SU-DHL-6 (cell line): ENCODE measurements at regions not wholly inside any gene's neighbourhood (a gene's known extent, or its start where the extent isn't known, plus 50 kb on each side); places are given as distances from the start of the nearest gene placed in this dataset.
"Not testable (repeated sequence)": the region's sequence is repeated elsewhere in the genome, so short reads cannot be mapped to it uniquely, and the experiment has no call there.

Experiments
- CTCF ChIP-seq: fragments of 200-600 bp; sonication (generic); IDR thresholded peaks from one replicate; pipeline ENCODE4 v1.5.1; 2017; ENCODE audit warnings: antibody characterized with exemption, mild to moderate bottlenecking, low read length, moderate library complexity; ENCODE audit not compliant: insufficient read depth, poor library complexity, severe bottlenecking
- EZH2phosphoT487 ChIP-seq: fragments of 200-600 bp; sonication (generic), shearing (Covaris generic); conservative IDR thresholded peaks from 2 replicates; pipeline ENCODE4 v1.6.1; 2018; ENCODE audit warnings: mild to moderate bottlenecking, antibody characterized with exemption, low read length, moderate library complexity, mixed read lengths

- not testable (repeated sequence) for TF ChIP-seq CTCF, EZH2phosphoT487
Observed at GRCh38 chr12:9407425-9407748, 199.2 kb upstream of the PZP start.
